Body of pancreas (tissue), 4 donors: ENCODE measurements at regions not wholly inside any gene's neighbourhood (a gene's known extent, or its start where the extent isn't known, plus 50 kb on each side); places are given as distances from the start of the nearest gene placed in this dataset.

Experiments
- ATAC-seq: fragments of 150-250 bp; one replicate; pipeline ENCODE4 v1.9.1; 2016
- DNase-seq, 4 donors: peaks; one replicate each; pipeline ENCODE4 v3.0.0-alpha.2; 2019
- H3K27ac ChIP-seq, 4 donors: fragments of 200-600 bp; sonication (generic); 1 replicate in 3 of 4; 2 replicates in 1 of 4; pipeline versions ENCODE4 v1.5.1 to v1.6.1; 2016 to 2019; ENCODE audit warnings: mild to moderate bottlenecking in 1 of 4, mixed read lengths in 1 of 4, moderate library complexity in 1 of 4
- H3K27me3 ChIP-seq, 2 donors: fragments of 200-600 bp; sonication (generic); one replicate each; pipeline ENCODE4 v1.6.0; 2016; ENCODE audit warnings: mild to moderate bottlenecking in 1 of 2
- H3K36me3 ChIP-seq, 2 donors: fragments of 200-600 bp; sonication (generic); replicated peaks in 1 of 2; 2 replicates each; pipeline ENCODE4 v1.5.1; 2016; ENCODE audit warnings: low read depth in 2 of 2; ENCODE audit not compliant: insufficient read depth in 1 of 2
- H3K4me1 ChIP-seq: fragments of 200-600 bp; sonication (generic); one replicate; pipeline ENCODE4 v1.6.0; 2016
- H3K4me3 ChIP-seq, 2 donors: fragments of 200-600 bp; sonication (generic); 1 replicate in 1 of 2; 2 replicates in 1 of 2; pipeline ENCODE4 v1.5.1; 2016 to 2019
- H3K9me3 ChIP-seq, 3 donors: fragments of 200-600 bp; sonication (generic); 1 replicate in 2 of 3; 2 replicates in 1 of 3; pipeline ENCODE4 v1.5.1; 2016
- CTCF ChIP-seq, 7 experiments: fragments of 450-650 bp in 4 of 7; fragments of 200-600 bp in 3 of 7; sonication (generic) in 3 of 7; IDR thresholded peaks; one replicate each; pipeline ENCODE4 v1.5.1; 2016 to 2019; ENCODE audit warnings: antibody characterized with exemption in 7 of 7
- POLR2A ChIP-seq, 3 donors: fragments of 450-650 bp; IDR thresholded peaks; one replicate each; pipeline ENCODE4 v1.6.1; 2016; ENCODE audit warnings: antibody characterized with exemption in 3 of 3, mild to moderate bottlenecking in 2 of 3
- WGBS, 2 donors: methylation state at CpG; one replicate each; pipeline ENCODE4 v1.1.5; 2017; 5-methylcytosine and 5-hydroxymethylcytosine counted together
- intact Hi-C: fragments of 100-400 bp; cut with DNase I; formaldehyde crosslinking; loops from one replicate; pipeline ENCODE4 v1.15.1; 2023

- TF ChIP-seq POLR2A (IDR thresholded peaks at IDR 0.05): no peak
- no peak for TF ChIP-seq CTCF (IDR thresholded peaks at IDR 0.05)
- DNase-seq (no peak), ATAC-seq (no peak)
- Histone ChIP-seq H3K27me3 (no peaks in the 10 kb centered on the region), H3K9me3 (no peaks in the 10 kb centered on the region), H3K36me3 (no peaks in the 10 kb centered on the region), H3K4me1 (no peaks in the 10 kb centered on the region), H3K4me3 (no peak overlapping the region), H3K27ac (no peak overlapping the region)
- 91 to 100% methylated on average over 4 of the region's 4 CpGs for WGBS, 2 donors
- intact Hi-C loops: no loop called here
Observed at GRCh38 chr5:117165068-117165467, 590.4 kb upstream of the SEMA6A start.

- Histone ChIP-seq H3K36me3 (no peaks in the 10 kb centered on the region), H3K4me3 (no peak overlapping the region), H3K27ac (no peak overlapping the region), H3K27me3 (no peaks in the 10 kb centered on the region), H3K9me3 (no peaks in the 10 kb centered on the region), H3K4me1 (no peaks in the 10 kb centered on the region)
- intact Hi-C loops: no loop called here
- DNase-seq (no peak), ATAC-seq (no peak)
- WGBS, 2 donors: 35 to 53% methylated on average over 7 of the region's 7 CpGs
- TF ChIP-seq POLR2A (IDR thresholded peaks at IDR 0.05): no peak
- no peak for TF ChIP-seq CTCF (IDR thresholded peaks at IDR 0.05)
Observed at GRCh38 chr5:117161718-117162335, 587.2 kb upstream of the SEMA6A start.

GRCh38 chr5:117160391-117160790, 585.8 kb upstream of the SEMA6A start:
- no peak for TF ChIP-seq POLR2A (IDR thresholded peaks at IDR 0.05)
- TF ChIP-seq CTCF (IDR thresholded peaks at IDR 0.05): no peak
- intact Hi-C loops: no loop called here
- no peak overlapping the region for H3K4me3 ChIP-seq
- ATAC-seq (no peak), DNase-seq (no peak)
- no peaks in the 10 kb centered on the region for H3K36me3 ChIP-seq
- 35 to 42% methylated on average over 2 of the region's 2 CpGs for WGBS, 2 donors
- H3K27ac ChIP-seq: no peak overlapping the region
- H3K4me1 ChIP-seq: no peaks in the 10 kb centered on the region
- no peaks in the 10 kb centered on the region for H3K9me3 ChIP-seq
- no peaks in the 10 kb centered on the region for H3K27me3 ChIP-seq

- ATAC-seq: no peak
- 76 to 77% methylated on average over 4 of the region's 4 CpGs for WGBS, 2 donors
- H3K4me1 ChIP-seq: no peaks in the 10 kb centered on the region
- DNase-seq: no peak
- no peak overlapping the region for H3K27ac ChIP-seq
- TF ChIP-seq CTCF (IDR thresholded peaks at IDR 0.05) (no peak), POLR2A (IDR thresholded peaks at IDR 0.05) (no peak)
- H3K27me3 ChIP-seq: no peaks in the 10 kb centered on the region
- intact Hi-C loops: no loop called here
- H3K36me3 ChIP-seq: no peaks in the 10 kb centered on the region
- H3K4me3 ChIP-seq: no peak overlapping the region
- no peaks in the 10 kb centered on the region for H3K9me3 ChIP-seq
Observed at GRCh38 chr5:117149312-117149711, 574.7 kb upstream of the SEMA6A start.

- H3K27me3 ChIP-seq: no peaks in the 10 kb centered on the region
- DNase-seq: no peak
- no peaks in the 10 kb centered on the region for H3K9me3 ChIP-seq
- TF ChIP-seq POLR2A (IDR thresholded peaks at IDR 0.05) (no peak), CTCF (IDR thresholded peaks at IDR 0.05) (no peak)
- no peak overlapping the region for H3K27ac ChIP-seq
- H3K4me1 ChIP-seq: no peaks in the 10 kb centered on the region
- no peak for ATAC-seq
- H3K4me3 ChIP-seq: no peak overlapping the region
- intact Hi-C loops: no loop called here
- H3K36me3 ChIP-seq: no peaks in the 10 kb centered on the region
Observed at GRCh38 chr5:117144086-117144485, 569.5 kb upstream of the SEMA6A start.
